ENCODE measurements at regions not wholly inside any gene's neighbourhood (a gene's known extent, or its start where the extent isn't known, plus 50 kb on each side); places are given as distances from the start of the nearest gene placed in this dataset.

- Histone ChIP-seq H3K9me3 (ENCODE audit: control insufficient read depth in 4 of 4, insufficient read depth in 3 of 4, low read length in 3 of 4) (peaks cover 0 to 5% (median 0%) of the 10 kb centered on the region in 4 donors), H3K9ac (ENCODE audit: insufficient read depth in 1 of 2, low read length in 2 of 2) (no peak overlapping the region), H3K4me3 (no peak overlapping the region), H3K36me3 (ENCODE audit: control insufficient read depth in 4 of 4, insufficient read depth in 4 of 4, low read length in 4 of 4) (no peaks in the 10 kb centered on the region), H3K27ac (ENCODE audit: low read depth in 1 of 2, low read length in 1 of 2) (no peak overlapping the region), H3K27me3 (ENCODE audit: control insufficient read depth in 3 of 3, insufficient read depth in 3 of 3, low read length in 2 of 3) (no peaks in the 10 kb centered on the region), H3K4me1 (ENCODE audit: control insufficient read depth in 5 of 5, insufficient read depth in 5 of 5, low read length in 5 of 5) (no peaks in the 10 kb centered on the region)
- no peak for ATAC-seq (ENCODE audit: insufficient read depth, low FRiP score)
- DNase-seq, result peak; percentile 47 to 53 (median 48)
- WGBS, 2 donors, result 61 to 70% methylated on average over 4 of the region's 4 CpGs
- TF ChIP-seq CTCF (IDR thresholded peaks at IDR 0.05; ENCODE audit: control extremely low read depth, extremely low read depth), result no peak
These were observed 106.0 kb downstream of the BMS1 start for GRCh38 chr10:42888504-42889095.

- ATAC-seq (ENCODE audit: insufficient read depth, low FRiP score), result no peak
- WGBS, 2 donors, result 46 to 48% methylated on average over 7 of the region's 7 CpGs
- TF ChIP-seq CTCF (IDR thresholded peaks at IDR 0.05; ENCODE audit: control extremely low read depth, extremely low read depth), result no peak
- Histone ChIP-seq H3K9me3 (ENCODE audit: control insufficient read depth in 4 of 4, insufficient read depth in 3 of 4, low read length in 3 of 4) (peaks cover 0 to 28% (median 3%) of the 10 kb centered on the region in 4 donors), H3K4me1 (ENCODE audit: control insufficient read depth in 5 of 5, insufficient read depth in 5 of 5, low read length in 5 of 5) (peaks cover 0 to 4% (median 0%) of the 10 kb centered on the region in 5 donors), H3K9ac (ENCODE audit: insufficient read depth in 1 of 2, low read length in 2 of 2) (no peak overlapping the region), H3K27ac (ENCODE audit: low read depth in 1 of 2, low read length in 1 of 2) (no peak overlapping the region), H3K4me3 (no peak overlapping the region), H3K27me3 (ENCODE audit: control insufficient read depth in 3 of 3, insufficient read depth in 3 of 3, low read length in 2 of 3) (peaks cover 3 to 27% (median 24%) of the 10 kb centered on the region in 3 donors), H3K36me3 (ENCODE audit: control insufficient read depth in 4 of 4, insufficient read depth in 4 of 4, low read length in 4 of 4) (no peaks in the 10 kb centered on the region)
- DNase-seq, result no peak
These were observed 114.1 kb downstream of the BMS1 start for GRCh38 chr10:42896735-42897134.

DNA sequence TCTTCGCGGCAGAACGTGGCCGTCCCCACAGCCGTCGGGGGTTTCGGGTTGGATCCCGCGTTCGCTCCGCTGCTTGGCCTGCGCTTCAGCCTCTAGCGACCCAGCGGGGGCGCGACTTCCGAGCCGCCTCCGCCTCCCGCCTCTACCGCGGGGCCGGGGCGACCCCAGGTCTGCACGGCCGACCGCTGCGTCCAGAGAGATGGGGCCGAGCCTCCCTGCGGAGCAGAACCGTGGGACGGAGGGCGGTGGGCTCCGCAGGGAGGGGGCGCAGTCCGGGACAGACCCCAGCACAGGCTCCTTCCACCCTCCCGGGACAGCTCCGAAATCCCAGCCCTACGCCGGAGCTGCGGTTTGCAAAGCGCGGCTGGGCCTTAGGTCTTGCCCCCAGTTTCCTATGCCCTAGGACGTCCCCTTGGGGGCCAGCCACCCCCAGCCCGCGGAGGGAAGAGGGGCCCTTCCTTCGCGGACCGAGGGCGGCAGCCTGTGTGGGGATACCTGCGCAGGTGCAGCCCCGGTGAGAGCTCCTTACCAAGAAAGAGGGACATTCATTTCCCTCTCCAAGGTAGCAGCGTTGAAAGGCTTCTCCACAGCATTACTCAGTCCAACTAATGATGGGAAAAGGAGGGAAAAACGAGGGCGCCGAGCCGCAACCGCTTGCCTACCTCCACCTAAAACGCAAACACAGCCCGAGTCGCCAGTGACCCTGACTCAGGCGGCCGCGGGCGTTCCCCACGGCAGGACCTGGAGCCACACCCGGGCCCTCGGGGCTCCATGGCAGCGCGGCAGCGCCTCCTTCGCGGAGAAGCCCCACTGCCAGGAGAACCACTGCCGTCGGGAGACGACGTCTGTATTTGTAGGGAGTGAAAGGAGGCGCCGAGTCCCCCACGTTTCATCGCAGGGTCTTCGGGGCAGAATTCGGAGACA is 115.7 kb downstream of the BMS1 start:
- Histone ChIP-seq H3K27ac (ENCODE audit: low read depth in 1 of 2, low read length in 1 of 2) (no peak overlapping the region), H3K9ac (ENCODE audit: insufficient read depth in 1 of 2, low read length in 2 of 2) (no peak overlapping the region), H3K4me3 (no peak overlapping the region), H3K9me3 (ENCODE audit: control insufficient read depth in 4 of 4, insufficient read depth in 3 of 4, low read length in 3 of 4) (peaks cover 0 to 36% (median 7%) of the 10 kb centered on the region in 4 donors), H3K4me1 (ENCODE audit: control insufficient read depth in 5 of 5, insufficient read depth in 5 of 5, low read length in 5 of 5) (peaks cover 0 to 4% (median 0%) of the 10 kb centered on the region in 5 donors), H3K27me3 (ENCODE audit: control insufficient read depth in 3 of 3, insufficient read depth in 3 of 3, low read length in 2 of 3) (peaks cover 3 to 27% (median 24%) of the 10 kb centered on the region in 3 donors), H3K36me3 (ENCODE audit: control insufficient read depth in 4 of 4, insufficient read depth in 4 of 4, low read length in 4 of 4) (no peaks in the 10 kb centered on the region)
- DNase-seq (no peak), ATAC-seq (ENCODE audit: insufficient read depth, low FRiP score) (no peak)
- WGBS, 2 donors, result 13 to 17% methylated on average over 75 to 83 of the region's 83 CpGs
- no peak for TF ChIP-seq CTCF (IDR thresholded peaks at IDR 0.05; ENCODE audit: control extremely low read depth, extremely low read depth)

Measured in lung (tissue), 11 donors.